ENCODE measurements at regions not wholly inside any gene's neighbourhood (a gene's known extent, or its start where the extent isn't known, plus 50 kb on each side); places are given as distances from the start of the nearest gene placed in this dataset.

- intact Hi-C loops (cut with micrococcal nuclease): no loop called here
- no peaks in the 10 kb centered on the region for H4K20me1 ChIP-seq (ENCODE audit: low read length)
- no peak overlapping the region for H2AFZ ChIP-seq (ENCODE audit: low read length)
- H3F3A ChIP-seq (ENCODE audit: low read length, unreplicated experiment): no peaks in the 10 kb centered on the region
- no peaks in the 10 kb centered on the region for H3K27me3 ChIP-seq (ENCODE audit: low read length)
- no peaks in the 10 kb centered on the region for H3K9me2 ChIP-seq (replicated peaks; ENCODE audit: low read length)
- no peak overlapping the region for H3K9ac ChIP-seq (ENCODE audit: low read length)
- no peaks in the 10 kb centered on the region for H3K36me3 ChIP-seq (ENCODE audit: low read depth, low read length)
- ChIA-PET POLR2A (ENCODE audit: unreplicated experiment) (no interaction called here), CTCF (no interaction called here)
- no peak overlapping the region for H3K27ac ChIP-seq (ENCODE audit: low read length)
- ATAC-seq (no peak), DNase-seq (no peak)
- no peak for TF ChIP-seq EZH2 (IDR thresholded peaks at IDR 0.05; ENCODE audit: low read length, unreplicated experiment)
- no peak for TF ChIP-seq EZH2phosphoT487 (IDR thresholded peaks at IDR 0.05; ENCODE audit: borderline replicate concordance, low read length)
- TF ChIP-seq CTCF (conservative IDR thresholded peaks at IDR 0.05; ENCODE audit: low read depth, low read length): no peak
- no TSS peak for BruUV-seq (replicated peaks)
- H3K79me2 ChIP-seq (ENCODE audit: low read length): no peaks in the 10 kb centered on the region
- no peak overlapping the region for H3K4me3 ChIP-seq (ENCODE audit: low read length)
- H3K4me2 ChIP-seq (ENCODE audit: low read length): no peak overlapping the region
- no peaks in the 10 kb centered on the region for H3K9me3 ChIP-seq (ENCODE audit: low read length)
- H3K4me1 ChIP-seq (ENCODE audit: insufficient read depth, low read length): no peaks in the 10 kb centered on the region
Observed at GRCh38 chr21:15528346-15528745, 201.4 kb upstream of the USP25 start.

GRCh38 chr21:15531986-15532385 lies 197.8 kb upstream of the USP25 start:
- H3K4me3 ChIP-seq (ENCODE audit: low read length): no peak overlapping the region
- no peak overlapping the region for H2AFZ ChIP-seq (ENCODE audit: low read length)
- ChIA-PET CTCF (no interaction called here), POLR2A (ENCODE audit: unreplicated experiment) (no interaction called here)
- H3K4me2 ChIP-seq (ENCODE audit: low read length): no peak overlapping the region
- H3K79me2 ChIP-seq (ENCODE audit: low read length): no peaks in the 10 kb centered on the region
- H3K27me3 ChIP-seq (ENCODE audit: low read length): no peaks in the 10 kb centered on the region
- no peaks in the 10 kb centered on the region for H3K4me1 ChIP-seq (ENCODE audit: insufficient read depth, low read length)
- no peaks in the 10 kb centered on the region for H4K20me1 ChIP-seq (ENCODE audit: low read length)
- no peaks in the 10 kb centered on the region for H3K36me3 ChIP-seq (ENCODE audit: low read depth, low read length)
- H3K9me3 ChIP-seq (ENCODE audit: low read length): no peaks in the 10 kb centered on the region
- BruUV-seq (replicated peaks): no TSS peak
- no peaks in the 10 kb centered on the region for H3K9me2 ChIP-seq (replicated peaks; ENCODE audit: low read length)
- H3K9ac ChIP-seq (ENCODE audit: low read length): no peak overlapping the region
- no peaks in the 10 kb centered on the region for H3F3A ChIP-seq (ENCODE audit: low read length, unreplicated experiment)
- intact Hi-C loops (cut with micrococcal nuclease): no loop called here
- DNase-seq: no peak
- no peak overlapping the region for H3K27ac ChIP-seq (ENCODE audit: low read length)
- TF ChIP-seq CTCF (conservative IDR thresholded peaks at IDR 0.05; ENCODE audit: low read depth, low read length) (no peak), EZH2 (IDR thresholded peaks at IDR 0.05; ENCODE audit: low read length, unreplicated experiment) (no peak), EZH2phosphoT487 (IDR thresholded peaks at IDR 0.05; ENCODE audit: borderline replicate concordance, low read length) (no peak)
- no peak for ATAC-seq

- no peaks in the 10 kb centered on the region for H3K27me3 ChIP-seq (ENCODE audit: low read length)
- H3K79me2 ChIP-seq (ENCODE audit: low read length): no peaks in the 10 kb centered on the region
- intact Hi-C loops (cut with micrococcal nuclease): no loop called here
- CTCF ChIA-PET: no interaction called here
- no peak overlapping the region for H3K4me3 ChIP-seq (ENCODE audit: low read length)
- no peak overlapping the region for H3K9ac ChIP-seq (ENCODE audit: low read length)
- POLR2A ChIA-PET (ENCODE audit: unreplicated experiment): no interaction called here
- no peak overlapping the region for H3K27ac ChIP-seq (ENCODE audit: low read length)
- BruUV-seq (replicated peaks): no TSS peak
- H3K4me2 ChIP-seq (ENCODE audit: low read length): no peak overlapping the region
- H3K9me3 ChIP-seq (ENCODE audit: low read length): no peaks in the 10 kb centered on the region
- ATAC-seq (no peak), DNase-seq (no peak)
- no peaks in the 10 kb centered on the region for H3K4me1 ChIP-seq (ENCODE audit: insufficient read depth, low read length)
- H2AFZ ChIP-seq (ENCODE audit: low read length): no peak overlapping the region
- TF ChIP-seq CTCF (conservative IDR thresholded peaks at IDR 0.05; ENCODE audit: low read depth, low read length) (no peak), EZH2phosphoT487 (IDR thresholded peaks at IDR 0.05; ENCODE audit: borderline replicate concordance, low read length) (no peak), EZH2 (IDR thresholded peaks at IDR 0.05; ENCODE audit: low read length, unreplicated experiment) (no peak)
- no peaks in the 10 kb centered on the region for H3K36me3 ChIP-seq (ENCODE audit: low read depth, low read length)
- no peaks in the 10 kb centered on the region for H3F3A ChIP-seq (ENCODE audit: low read length, unreplicated experiment)
- H4K20me1 ChIP-seq (ENCODE audit: low read length): no peaks in the 10 kb centered on the region
- no peaks in the 10 kb centered on the region for H3K9me2 ChIP-seq (replicated peaks; ENCODE audit: low read length)
Observed at GRCh38 chr21:15533618-15534017, 196.2 kb upstream of the USP25 start.

Measured in PC-3 (cell line).